GM21367 (cell line): ENCODE measurements at regions not wholly inside any gene's neighbourhood (a gene's known extent, or its start where the extent isn't known, plus 50 kb on each side); places are given as distances from the start of the nearest gene placed in this dataset.
"Not testable (repeated sequence)": the region's sequence is repeated elsewhere in the genome, so short reads cannot be mapped to it uniquely, and the experiment has no call there.

Experiments used
- ATAC-seq: cut with Tn5 transposase; IDR thresholded peaks from one replicate; pipeline ENCODE4 v1.9.1; 2021; ENCODE audit not compliant: unreplicated experiment

DNA sequence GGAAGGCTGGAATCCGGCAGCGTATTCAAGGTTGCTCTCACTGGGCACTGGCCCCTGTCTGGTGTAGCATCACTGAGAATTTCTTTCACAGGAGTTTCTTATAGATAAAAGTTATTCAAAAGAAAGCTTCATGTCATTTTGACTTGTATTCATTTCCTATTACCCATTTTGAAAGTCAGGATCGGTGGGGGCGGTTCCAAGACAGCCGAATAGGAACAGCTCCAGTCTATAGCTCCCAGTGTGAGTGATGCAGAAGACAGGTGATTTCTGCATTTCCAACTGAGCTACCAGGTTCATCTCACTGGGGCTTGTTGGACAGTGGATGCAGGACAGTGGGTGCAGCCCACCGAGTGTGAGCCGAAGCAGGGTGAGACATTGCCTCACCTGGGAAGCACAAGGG lies 51.5 kb upstream of the CDC42EP3 start:
- not testable (repeated sequence) for ATAC-seq

DNA sequence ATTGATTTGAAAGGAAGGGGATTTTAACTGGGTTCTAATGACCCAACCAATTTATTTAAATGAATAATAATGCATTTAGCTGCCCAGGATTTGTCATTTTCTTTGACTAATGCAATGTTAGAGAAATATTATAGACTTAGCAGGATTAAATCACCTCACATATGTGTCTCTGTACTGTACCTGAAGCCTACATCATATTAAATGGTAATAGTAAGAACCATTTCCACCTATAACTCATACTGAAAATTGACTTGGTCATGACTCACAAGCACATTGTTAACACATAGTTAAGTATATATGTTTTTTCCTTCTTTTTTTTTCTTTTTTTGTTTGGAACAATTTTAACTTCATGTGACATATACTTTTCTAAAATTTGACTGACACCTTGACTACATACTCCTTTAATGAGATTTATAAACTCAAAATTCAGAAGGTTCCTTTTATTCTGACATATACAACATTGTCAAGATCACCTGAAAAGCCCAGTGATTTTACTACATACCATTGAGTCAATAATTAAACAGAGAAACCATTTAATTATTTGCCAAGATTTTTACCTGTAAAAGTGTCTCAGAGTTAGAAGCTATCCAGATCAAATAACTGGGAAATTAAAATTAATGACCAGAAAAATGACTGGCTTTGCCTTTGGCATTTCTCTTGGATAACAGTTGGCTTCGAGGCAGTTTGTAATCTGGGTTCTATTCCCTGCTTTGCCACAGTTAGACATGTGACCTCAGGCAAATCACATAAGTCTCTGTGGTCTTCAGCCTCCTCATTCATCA lies 58.8 kb upstream of the CDC42EP3 start:
- ATAC-seq: no peak

DNA sequence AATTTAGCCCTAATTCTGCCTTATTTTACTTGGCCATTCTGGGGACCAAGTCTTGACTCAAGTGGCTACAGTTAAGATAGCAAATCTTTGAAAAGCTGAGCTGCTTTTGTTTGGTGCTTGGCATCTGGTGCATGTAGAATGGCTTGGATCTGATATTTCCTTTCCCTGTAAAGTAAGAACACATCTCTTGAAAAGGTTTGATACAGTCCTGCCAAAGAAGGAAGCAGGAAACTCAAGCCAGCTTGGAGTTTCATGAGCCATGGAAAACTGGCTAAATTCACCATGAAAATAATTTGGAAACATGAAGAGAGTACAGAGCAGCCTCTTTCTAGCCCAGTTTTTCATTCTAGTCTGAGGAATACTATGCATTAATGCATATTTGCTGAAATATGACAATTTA lies 61.0 kb upstream of the CDC42EP3 start:
- ATAC-seq: not testable (repeated sequence)

DNA sequence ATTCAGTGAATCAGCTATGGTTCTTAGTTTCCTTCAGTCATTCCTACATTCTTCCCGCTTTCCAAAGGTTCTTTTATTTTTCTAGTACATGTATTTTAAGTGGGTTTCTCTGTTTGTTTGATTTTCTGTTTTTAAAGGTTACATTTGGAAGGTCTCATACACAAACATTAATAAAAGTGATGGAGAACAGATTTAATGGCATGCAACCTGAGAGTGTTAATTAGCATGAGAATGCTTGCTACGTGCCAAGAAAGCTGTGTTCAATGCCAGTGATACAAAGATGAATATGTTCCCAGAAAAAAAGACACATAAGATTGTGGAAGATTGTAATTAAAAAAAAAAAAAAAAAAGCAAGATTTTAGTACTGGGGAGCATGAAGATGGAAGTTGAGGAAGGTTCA lies 61.8 kb upstream of the CDC42EP3 start:
- ATAC-seq: no peak

DNA sequence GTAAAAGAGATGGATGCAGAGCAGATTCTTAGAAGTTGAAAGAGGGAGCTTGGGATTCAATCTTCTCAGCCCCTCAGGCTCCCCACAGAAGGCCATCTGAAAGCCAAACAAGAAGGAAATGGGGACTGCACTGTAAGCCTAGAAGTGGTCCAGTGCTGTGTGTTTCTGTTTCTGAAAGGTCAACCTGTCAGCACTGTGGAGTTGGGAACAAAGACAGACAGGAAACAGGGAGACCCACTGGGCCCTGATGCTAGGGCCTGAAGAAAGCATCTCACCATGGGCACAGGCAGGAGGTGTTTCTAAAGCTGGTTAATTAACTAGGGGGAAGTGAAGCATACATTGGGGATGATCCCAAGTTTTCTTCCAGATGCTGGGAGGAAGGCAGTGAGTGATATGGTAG lies 62.5 kb upstream of the CDC42EP3 start:
- not testable (repeated sequence) for ATAC-seq

DNA sequence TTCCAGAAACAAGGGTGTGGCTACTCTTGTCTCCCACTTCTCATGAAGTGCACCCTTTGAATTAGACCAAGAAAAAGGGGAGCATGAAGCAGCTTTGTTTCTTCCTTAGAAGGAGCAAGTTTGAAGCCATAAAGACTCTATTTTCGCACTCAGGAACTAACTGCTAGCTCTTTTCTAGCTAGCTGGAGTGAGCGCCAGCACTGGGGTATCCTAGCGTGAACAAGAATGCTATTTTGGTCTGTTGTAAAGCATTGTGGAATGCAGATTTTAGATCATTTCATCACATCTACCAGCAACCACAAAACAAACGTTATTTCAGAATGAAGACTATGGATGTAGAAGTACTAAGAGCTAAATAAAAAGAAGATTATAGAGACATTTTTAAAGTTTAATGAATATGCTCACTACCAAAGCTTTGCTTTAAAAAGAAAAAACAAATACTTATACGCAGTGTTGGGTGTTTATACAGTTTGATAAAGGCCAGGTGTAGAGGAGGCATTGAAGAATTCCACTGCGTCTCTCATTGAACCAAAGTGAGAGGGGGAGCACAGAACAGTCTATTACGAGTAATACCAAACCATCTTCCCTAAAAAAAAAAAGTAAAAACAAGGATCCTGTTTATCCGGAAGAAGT lies 63.6 kb upstream of the CDC42EP3 start:
- ATAC-seq: not testable (repeated sequence)

DNA sequence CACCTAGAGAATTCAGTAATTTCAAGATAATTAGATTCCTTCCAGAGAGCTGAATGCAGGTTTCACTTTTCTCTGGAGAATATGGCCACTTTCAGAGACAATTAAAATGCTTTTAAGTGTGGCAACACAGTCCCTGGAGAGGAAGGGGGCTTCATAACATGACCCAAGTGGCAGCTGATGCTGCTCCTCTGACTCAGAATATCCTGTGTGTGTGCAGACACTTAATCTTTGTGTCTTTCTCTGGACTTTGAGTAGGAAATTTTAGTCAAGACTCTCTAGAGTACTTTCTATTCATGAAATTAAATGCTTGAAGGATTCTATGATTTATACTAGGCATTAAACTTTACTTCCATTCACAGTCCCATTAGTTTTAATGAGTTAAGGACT lies 64.1 kb upstream of the CDC42EP3 start:
- ATAC-seq: not testable (repeated sequence)

DNA sequence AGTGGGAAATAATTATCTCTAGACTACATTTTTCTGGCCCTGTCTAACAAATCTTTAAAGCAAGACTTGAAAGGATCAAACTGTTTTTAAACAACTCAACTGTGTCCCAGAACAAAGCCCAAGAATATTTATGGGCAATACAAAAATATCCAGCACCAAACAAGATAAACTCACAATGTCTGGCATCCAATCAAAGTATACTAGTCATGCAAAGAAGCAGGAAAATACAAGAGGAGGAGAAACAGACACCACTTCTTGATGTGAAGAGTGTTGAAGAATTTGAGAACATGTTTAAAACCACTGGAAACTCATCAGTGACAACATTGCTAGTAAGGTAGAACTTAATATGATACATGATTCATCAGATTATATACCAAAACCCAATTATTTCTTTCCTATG lies 66.1 kb upstream of the CDC42EP3 start:
- no peak for ATAC-seq

DNA sequence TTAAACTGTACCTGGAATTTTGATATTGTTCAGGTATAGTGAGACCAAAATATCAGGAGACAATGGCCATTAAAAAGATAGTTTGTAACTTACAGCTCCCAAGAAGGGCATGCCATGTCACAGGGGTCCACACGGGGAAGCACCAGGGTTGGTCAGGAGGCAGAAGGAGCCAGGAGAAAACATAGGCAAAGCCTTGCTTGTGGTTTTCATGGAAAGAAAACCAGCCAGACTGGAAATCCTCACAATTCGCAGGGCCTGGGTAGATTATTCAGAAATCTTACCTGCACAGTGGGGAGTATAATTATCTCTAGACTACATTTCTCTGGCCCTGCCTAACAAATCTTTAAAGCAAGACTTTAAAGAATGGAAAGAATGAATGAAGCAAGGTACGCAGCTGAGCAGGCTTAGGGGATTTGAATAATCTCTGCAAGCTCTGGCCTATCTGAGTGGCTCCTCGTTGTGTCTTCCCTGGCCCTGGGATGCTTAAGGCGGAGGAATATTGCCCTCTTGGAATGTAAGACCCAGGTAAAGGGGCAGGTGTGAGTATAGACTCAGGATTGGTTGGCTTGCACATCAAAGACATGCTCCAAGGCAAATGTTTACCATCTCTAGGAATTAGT lies 66.9 kb upstream of the CDC42EP3 start:
- no peak for ATAC-seq

DNA sequence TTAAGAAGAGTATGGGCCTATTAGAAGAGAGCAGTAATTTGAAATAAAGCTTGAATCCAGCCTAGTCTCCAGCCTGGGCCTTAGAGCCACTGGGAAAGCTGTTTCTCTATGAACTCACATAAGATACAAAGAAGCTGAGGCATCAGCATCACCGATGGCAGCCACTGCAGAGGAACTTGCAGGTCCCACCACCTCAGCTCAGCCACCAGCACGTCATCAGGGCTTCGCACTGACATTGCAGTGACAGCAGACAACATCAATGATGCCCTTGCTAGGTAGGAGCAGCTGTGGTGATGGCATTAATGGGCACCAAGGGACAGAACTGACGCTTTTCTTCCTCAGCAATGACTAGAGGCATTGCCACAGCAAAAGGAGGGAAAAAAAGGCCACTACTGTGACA lies 67.7 kb upstream of the CDC42EP3 start:
- ATAC-seq: no peak

DNA sequence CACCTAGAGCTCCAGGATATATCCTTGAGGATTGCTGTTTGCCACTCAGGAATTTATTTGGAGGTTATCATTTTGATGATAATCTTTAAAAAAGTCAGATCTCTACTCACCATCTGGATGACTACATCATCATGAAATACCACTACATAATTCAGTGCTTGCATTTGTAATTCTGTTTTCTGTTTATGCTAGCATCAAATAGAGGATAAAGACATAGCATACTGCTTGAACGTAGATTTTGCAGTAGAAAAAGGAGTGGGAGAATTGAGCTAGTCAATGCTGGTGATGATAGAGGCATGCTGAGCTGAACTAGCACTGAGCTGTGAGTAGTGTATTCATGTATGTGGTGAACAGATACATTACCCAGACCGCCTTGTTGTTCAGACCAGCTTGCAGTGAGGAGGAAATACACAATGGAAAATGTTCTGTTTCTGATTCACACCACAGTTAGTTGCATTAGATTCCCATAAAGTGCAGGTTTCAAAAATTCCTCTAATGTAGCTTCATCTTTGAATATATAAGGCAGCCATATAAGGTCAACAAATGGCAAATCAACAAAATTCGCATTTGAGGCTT lies 68.8 kb upstream of the CDC42EP3 start:
- ATAC-seq: no peak

DNA sequence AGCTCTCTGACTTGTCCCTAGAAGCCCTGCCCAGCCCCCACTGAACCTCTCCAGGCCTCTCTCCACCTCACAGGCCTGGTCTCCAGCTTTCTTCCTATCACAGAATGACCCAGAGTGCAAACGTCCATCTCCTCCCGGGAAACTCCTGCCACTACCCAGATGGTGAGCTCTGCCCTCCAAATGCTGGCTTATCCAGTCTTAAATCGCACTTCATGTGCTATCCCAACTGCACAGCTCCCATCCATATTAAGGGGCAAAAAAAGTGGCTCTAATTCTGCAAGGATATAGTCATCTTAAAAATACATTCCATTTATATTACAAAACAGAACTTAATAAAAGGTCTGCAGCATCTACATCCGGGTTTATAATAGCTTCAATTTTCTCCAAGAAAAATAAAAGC lies 70.8 kb upstream of the CDC42EP3 start:
- ATAC-seq: no peak

DNA sequence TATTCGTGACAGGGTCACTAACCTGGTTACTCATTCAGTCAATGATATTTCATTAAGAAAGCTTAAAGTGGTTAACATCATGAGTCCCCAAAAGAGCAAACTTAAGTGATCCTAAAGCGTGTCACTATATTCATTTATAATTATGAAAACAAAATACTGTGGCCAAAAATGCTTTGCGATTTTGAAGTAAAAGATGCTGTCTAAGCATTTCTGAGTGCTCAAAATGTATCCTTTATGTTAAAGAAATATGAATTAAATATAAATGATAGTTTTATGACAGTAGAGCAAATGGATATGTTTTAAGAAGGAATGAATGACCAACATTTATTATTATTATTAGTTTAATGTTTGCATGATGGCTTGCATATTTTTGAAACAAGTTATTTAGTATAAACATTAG lies 72.6 kb upstream of the CDC42EP3 start:
- ATAC-seq: no peak

DNA sequence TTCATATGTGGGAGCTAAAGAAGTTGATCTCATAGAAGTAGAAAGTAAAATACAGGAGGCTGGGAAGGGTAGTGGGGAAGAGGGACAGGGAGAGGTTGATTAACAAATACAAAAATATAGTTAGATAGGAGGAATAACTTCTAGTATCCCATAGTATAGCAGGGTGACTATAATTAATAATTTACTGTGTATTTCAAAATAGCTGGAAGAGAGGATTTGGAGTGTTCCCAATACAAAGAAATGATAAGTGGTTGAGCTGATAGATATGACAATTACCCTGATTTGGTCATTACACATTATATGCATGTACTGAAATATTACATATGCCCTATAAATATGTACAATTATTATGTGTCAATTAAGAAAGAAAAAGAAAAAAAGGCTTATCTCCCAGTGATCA lies 73.5 kb upstream of the CDC42EP3 start:
- ATAC-seq: not testable (repeated sequence)

DNA sequence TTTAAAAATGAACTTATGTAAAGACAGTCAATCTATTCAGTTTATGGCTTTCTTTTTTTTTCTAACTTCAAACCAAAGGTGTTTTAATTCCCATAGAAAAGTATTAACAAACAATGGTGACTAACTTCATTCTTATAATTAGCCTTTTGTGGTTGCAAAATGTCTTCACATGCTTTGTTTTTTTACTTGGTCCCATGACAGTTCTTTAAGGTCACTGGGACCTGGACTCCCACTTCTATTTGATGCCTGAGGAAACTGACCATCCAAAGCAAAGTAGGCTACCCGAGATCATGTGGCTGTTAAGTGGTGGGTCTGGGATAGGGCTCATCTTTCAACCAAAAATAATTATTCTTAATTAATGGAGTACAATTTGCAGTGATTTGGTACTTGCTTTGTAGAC lies 74.6 kb upstream of the CDC42EP3 start:
- ATAC-seq: not testable (repeated sequence)

DNA sequence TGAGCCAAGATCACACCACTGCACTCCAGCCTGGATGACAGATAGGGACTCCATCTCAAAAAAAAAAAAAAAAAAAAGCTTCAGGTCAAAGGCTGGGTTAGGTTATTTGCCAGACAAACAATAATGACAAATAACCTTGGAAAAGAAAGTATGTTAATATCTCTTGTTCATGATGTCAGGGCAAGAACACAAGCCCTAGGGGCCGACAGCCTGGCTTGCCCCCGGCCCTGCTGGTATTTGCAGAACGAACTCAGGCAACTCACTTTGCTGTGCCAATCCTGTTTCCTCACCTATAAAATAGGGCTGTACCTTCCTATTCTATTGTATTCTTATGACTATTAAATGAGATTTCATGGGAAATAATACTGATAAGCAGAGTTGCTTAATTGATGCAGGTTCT lies 75.4 kb upstream of the CDC42EP3 start:
- ATAC-seq: no peak

DNA sequence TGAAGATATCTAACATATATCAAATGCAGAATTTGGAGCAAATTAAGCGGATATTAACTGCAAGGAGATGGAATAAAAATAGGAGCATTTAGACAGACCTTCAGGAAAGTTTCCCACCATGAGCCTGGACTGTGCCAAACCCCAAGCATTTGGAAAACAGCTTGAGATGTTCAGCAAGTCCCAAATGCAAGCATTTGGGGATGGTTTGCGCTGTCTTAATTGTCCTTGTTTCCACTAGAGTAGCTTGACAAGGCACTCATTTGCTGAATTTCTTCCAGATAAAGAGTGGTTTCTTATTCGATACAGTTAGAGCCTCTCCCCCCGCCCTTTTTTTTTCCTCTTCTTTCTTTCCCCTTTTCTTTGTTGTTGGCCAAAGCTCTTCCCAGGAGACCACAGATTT lies 77.1 kb upstream of the CDC42EP3 start:
- no peak for ATAC-seq

DNA sequence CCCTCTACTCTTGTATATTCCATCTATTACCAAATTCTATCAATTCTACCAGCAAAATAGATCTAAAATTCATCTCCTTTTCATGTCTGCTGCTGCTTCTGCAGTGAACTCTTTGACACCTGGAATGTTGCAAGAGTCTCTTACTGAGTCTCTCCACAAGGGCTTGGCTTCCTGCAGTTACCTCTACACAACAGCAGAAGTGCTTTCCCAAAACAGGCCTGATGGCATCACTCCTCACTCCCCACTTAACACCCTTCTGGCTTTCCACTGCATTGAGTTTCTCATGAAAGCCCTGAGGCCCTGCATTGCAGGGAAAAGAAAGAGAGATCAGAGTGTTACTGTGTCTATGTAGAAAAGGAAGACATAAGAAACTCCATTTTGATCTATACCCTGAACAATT lies 78.8 kb upstream of the CDC42EP3 start:
- not testable (repeated sequence) for ATAC-seq

DNA sequence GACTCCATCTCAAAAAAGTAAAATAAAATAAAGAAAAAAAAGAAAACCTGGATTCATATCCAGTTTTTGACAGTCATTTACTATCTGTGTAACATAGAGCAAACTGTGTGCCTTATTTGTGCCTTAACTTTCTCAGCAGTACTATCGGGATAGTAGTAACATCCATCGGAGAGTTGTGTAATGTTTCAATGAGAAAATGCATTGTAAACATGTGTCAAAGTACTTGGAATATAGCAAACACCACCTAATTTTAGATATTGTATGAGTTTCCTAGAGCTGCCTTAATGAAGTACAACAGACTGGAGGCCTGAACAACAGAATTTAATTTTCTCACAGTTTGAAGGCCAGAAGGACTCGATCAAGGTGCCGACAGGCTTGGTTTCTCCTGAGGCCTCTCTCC lies 81.3 kb upstream of the CDC42EP3 start:
- ATAC-seq: no peak

DNA sequence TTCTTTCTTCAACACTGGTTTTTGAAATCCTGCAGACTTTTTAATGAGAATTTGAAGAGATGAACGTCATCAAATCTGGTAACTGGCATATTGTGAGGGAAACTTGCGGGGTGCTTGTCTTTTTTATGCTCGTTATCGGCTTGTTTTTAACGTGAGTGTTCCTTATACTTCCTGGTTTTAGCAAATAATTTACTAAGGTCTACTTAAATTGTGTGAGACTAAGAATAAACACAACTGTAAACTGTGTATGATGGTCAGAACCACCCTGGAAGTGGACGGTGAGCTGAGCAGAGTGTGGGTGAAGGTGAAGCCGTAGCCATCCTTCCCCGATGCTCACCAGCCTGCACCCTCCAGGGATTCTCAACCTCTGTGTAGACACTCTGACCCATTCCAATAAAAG lies 82.3 kb upstream of the CDC42EP3 start:
- ATAC-seq: no peak

DNA sequence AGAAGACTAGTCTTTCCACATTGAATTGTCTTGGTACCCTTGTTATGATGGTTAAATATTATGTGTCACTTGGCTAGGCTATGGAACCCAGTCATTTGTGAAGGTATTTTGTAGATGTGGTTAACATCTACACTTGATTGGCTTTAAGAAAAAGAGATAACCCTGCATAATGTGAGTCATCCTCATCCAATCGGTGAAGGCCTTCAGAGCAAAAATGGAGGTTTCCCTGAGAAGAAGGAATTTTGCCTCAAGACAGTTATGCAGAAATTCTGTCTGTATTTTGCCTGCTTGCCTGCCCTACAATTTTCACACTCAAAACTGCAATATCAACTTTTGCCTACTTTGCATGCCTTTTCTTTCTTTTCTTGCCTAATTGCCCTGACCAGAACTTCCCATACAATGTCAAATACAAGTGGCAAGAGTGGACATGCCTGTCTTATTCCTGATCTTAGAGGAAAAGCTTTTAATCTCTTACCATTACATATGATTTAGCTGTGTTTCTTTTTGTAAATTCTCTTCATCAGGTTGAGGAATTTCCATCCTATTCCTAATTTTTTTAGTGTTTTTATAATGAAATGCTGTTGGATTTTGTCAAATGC lies 84.6 kb upstream of the CDC42EP3 start:
- not testable (repeated sequence) for ATAC-seq

DNA sequence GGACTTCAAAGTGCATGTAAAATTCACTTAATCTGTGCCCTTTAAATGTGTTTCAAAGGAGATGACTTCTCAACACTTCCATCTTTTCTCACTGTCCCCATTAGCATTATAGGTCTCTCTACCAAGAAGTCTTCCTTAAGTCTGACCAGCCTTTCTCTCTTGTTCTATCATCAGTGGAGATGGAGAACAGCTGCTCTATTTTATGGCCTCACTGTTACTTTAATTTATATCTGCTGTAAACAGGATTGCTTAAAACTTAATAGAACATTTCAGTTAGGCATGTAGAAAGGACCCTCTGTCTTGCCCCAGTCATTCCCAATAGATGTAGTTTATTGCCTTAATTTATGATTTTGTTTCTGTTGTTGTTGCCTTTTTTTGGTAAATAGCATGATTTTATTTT lies 86.0 kb upstream of the CDC42EP3 start:
- ATAC-seq: not testable (repeated sequence)
